Glomerular endothelial cell (primary cell): ENCODE measurements at regions not wholly inside any gene's neighbourhood (a gene's known extent, or its start where the extent isn't known, plus 50 kb on each side); places are given as distances from the start of the nearest gene placed in this dataset.

Source experiments
- DNase-seq: peaks from one replicate; pipeline ENCODE4 v3.0.0-alpha.2; 2011; ENCODE audit warnings: low read depth, low spot score; ENCODE audit errors: extremely low read depth

DNA sequence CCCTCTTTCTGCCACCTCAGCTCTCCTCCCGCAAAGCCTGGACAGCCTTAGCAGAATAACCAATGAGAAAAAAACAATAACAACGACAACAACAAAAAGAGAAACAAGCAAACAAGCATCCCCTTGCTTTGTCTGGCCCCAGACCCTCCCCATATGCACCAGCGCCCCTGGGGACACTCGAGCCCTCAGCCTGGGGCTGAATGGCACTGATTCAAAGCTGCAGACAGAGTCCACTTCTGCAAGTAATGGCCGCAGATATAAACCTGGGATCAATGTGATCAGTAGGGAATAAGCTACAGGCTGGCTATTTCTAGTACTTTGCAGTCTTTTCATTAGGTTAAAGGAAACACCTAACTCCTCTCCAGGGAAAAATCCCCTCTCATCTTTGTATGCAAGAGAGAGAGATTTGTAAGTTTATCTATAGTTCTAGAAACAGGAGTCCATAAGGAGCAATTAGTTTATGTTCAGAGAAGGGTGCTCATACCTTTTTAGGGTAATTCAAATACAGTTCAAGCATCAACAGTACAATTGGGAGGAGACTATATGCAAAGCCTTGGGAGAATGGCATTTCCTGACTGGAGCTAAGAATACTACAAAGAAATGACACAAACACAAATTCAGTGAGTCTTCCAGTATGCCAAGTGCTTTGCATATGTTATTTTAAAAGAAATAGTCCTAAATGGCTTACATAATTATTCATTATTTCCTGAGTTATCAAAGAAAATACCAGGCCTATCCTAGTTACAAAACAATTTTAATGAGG is 122.3 kb upstream of the DDX18 start:
- no peak for DNase-seq

GRCh38 chr2:117693154-117693553 is 121.3 kb upstream of the DDX18 start:
- no peak for DNase-seq

DNA sequence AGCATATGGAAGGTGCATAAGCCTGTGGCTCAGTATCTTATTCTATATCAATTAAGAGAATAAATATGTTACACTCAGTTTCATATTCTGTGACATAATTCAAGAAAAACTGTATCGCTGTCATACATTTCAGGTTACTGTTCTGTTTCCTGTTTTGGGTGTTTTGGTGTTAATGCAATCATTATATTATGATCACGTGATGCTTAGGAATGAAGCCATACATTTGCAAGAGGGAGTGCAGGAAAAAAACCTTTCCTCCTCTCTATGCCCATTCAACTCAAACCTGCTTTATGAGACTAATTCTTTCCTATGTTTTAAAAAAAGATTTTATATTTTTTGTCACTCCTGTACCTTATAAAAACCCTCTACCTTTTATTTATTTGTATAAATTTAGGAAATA is 120.8 kb upstream of the DDX18 start:
- no peak for DNase-seq

DNA sequence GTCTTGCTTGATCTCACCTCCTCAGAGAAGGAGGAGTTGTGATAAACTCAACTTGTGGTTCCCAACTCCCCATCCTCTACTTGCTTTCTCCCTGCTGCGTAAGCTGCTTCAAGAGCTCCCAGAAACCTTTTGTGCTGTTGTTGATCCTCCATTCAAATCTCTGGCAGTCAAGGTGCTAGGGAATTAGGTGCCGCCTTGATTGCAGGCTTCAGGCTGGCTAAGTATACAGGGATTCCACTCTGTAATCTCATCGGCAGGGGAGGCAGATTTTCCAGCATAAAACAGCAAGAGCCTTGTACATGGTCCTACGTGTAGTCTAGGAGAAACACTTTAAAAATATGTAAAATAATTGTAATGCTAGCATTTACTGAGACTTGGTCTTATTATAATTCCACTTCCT is 116.2 kb upstream of the DDX18 start:
- DNase-seq = no peak

GRCh38 chr2:117698819-117699218 is 115.7 kb upstream of the DDX18 start:
- DNase-seq = no peak

DNA sequence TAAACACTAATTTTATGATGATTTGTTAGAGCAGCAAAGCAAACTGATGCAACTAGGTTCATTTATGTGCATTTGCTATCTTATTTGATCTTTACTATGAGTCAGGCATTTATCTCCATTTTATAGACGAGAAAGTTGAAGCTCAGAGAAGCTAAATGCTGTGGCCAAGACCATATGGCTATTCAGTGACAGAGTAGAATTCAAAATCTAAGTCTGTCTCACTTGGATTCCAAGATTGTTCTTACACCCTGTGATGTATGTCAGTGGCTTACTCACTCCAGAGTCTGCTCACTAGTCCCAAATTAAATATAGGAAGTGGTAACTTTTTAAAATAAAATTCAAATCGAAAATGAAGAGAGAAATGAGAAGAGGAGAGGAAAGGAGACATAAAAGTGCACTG is 114.0 kb upstream of the DDX18 start:
- DNase-seq = no peak

DNA sequence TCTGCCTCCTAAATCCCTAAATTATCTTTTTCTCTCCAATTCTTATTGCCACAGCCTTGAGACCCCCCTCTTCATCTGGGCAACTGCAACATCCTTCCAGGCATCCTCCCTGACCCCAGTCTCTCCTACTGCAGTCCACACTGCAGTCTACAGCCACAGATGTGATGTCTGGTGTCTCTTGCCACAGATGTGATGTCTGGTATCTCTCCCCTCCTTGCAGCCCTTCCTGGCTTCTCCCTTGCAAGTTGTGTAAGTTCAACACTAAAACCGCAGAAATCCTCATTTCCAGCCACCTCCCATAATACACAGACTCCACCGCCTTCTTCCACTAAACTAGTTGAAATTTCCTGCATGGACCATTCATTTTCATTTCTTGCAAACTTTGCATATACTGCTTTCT is 113.1 kb upstream of the DDX18 start:
- DNase-seq = no peak

- DNase-seq = no peak
These were observed 112.4 kb upstream of the DDX18 start for GRCh38 chr2:117702098-117702497.

- DNase-seq = no peak
These were observed 110.6 kb upstream of the DDX18 start for GRCh38 chr2:117703858-117704257.

- no peak for DNase-seq
These were observed 109.7 kb upstream of the DDX18 start for GRCh38 chr2:117704818-117705217.

GRCh38 chr2:117707874-117708273 is 106.6 kb upstream of the DDX18 start:
- DNase-seq = no peak

- no peak for DNase-seq
These were observed 101.8 kb upstream of the DDX18 start for GRCh38 chr2:117712684-117713083.

- DNase-seq = no peak
These were observed 100.4 kb upstream of the DDX18 start for GRCh38 chr2:117714110-117714509.

DNA sequence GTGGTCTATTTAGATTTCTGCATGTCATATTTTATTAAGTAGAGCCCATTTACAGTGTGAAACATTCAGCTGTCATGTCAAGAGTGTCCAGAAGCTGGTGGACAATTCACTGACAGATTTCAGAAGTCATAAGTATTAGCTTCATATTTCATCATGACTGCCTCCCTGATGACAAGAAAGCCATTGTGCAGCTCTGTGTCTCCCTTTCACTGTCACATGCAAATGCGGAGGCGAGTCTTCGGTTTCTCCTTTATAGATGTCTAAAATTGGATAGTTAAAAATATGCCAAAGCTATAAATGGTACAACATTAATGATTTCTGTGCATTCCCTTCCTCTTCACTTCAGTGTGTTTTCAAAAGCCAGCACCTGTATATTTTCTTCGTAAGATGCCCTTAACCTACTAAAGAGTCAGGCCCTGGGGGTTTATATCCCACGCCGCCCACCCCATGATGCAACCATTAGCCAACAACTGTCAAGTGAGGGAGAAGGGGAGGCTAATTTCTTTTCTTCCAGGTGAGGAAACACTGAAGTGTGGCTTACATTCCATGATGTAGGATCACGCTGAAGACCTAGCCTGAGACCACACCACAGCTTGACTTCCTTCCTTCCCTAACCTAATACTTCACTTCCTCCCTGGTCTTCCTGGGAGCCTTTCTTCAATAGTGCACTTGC is 99.6 kb upstream of the DDX18 start:
- DNase-seq = no peak

DNA sequence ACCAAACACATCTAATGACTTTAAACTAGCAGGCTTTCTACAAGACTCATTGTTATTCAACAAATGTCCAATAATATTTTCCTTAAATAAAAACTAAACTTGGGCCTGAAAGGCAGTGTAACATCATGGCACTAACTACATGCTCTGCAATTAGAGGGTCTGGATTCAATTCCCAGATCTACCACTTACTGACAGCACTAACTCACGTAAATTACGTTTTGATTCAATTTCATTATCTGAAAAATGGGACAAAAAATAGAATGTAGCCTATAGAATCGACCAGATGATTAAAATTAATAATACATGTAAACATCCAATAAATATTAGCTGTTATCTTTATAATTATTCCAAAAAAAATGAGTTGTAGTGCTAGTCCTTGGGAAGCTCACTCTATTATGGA is 98.0 kb upstream of the DDX18 start:
- no peak for DNase-seq

DNA sequence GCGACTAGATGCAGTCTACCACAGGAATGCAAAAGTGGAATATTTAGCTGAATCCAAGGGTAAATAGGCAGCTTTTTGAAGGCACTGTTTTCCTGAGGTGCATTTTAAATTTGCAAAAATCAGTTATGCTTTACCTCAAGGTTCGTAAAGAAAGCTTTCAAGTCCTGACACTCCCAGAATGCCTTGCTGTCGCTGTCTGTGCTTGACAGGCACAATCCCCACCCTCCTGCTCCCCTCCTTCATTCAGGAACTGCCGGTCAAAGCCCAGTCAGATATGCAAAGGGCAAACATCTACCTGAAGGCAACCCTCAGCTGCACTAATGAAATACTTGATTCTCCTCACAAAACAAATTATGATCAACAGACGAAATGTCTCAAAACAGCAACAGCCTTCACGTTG is 97.4 kb upstream of the DDX18 start:
- no peak for DNase-seq

DNA sequence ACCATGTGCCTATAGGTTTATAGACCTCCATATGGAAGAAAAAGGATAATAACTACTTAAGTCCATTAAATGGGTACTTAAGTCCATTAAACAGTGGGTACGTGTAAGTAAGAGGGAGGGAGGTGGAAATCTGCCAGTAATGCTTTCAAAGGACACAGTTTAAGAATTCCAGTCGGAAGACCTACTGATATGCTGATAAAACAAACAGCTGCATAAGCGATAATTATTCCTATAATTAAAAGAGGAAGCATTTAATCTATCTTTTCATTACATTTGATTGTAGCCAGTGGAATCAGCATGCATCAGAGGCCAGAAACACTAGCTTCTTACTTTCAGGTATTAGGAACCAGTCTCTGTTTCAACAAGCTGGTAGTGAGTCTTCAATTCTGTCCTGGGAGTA is 96.4 kb upstream of the DDX18 start:
- DNase-seq = no peak

DNA sequence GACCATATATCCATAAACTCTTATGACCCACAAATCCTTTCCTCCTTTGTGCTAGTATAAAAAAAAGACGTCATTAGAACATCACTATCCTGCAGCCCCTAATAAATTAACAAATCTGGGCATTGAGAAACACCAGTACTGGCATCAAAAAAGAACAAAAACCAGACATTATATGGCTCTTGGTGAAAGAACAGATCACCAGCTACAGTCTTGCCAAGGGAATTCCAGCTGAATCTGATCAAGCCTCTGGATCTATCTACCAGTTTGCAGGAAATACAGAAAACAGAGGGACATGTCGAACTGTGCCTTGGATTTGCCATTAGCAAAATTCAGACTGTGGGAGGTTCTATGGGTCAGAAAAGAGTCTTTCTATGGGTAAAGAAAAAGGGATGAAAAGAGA is 93.7 kb upstream of the DDX18 start:
- DNase-seq = no peak

- no peak for DNase-seq
These were observed 91.0 kb upstream of the DDX18 start for GRCh38 chr2:117723483-117723882.

GRCh38 chr2:117723888-117724434 is 90.5 kb upstream of the DDX18 start:
- no peak for DNase-seq

DNA sequence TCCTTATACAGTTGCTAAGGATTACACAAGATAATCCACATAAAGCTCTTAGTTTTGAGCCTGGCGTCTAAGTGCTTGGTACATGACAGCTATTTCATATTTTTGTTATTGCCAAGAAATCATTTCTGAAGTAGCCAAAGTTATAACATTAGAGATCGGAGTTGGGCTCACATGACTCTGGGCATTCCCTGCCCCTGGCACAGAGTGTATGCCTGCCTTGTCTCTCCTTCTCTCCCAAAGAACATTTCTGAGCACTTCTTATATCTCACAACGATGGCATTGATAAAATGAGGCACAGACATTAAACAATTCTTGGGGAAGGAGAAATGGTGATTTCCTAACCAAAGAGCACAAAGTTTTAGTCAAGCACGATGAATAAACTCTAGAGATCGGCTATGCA is 87.7 kb upstream of the DDX18 start:
- no peak for DNase-seq

DNA sequence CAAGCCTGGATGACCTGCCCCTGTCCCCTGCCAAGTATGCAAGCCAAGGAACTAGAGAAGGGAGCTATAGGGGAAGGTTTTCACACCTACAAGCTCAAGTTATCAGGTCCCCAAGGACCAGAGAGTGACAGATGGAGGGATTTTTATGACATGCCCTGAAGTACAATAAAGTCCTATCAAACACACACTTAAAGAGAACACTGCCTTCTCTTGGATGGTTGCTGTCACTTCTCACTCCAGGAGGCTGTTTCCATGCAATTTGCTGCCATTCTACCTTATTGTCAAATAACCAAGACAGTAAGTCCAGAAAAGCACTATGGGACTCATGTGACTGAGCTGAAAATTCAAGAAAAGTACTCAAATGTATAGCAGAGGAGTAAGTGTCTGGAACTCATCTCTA is 76.6 kb upstream of the DDX18 start:
- no peak for DNase-seq
